Transverse colon (tissue), 4 donors: ENCODE measurements at regions not wholly inside any gene's neighbourhood (a gene's known extent, or its start where the extent isn't known, plus 50 kb on each side); places are given as distances from the start of the nearest gene placed in this dataset.

Experiments used
- DNase-seq: peaks from one replicate; pipeline ENCODE4 v3.0.0-alpha.2; 2019
- H3K27ac ChIP-seq, 4 donors: fragments of 200-600 bp; sonication (generic); 2 replicates each; pipeline ENCODE4 v1.5.1; 2016 to 2018; ENCODE audit warnings: inconsistent platforms in 4 of 4
- H3K27me3 ChIP-seq: fragments of 200-600 bp; sonication (generic); 2 replicates; pipeline ENCODE4 v1.5.1; 2017; ENCODE audit warnings: inconsistent platforms
- H3K36me3 ChIP-seq, 4 donors: fragments of 200-600 bp; sonication (generic); 2 replicates each; pipeline ENCODE4 v1.5.1; 2017 to 2019; ENCODE audit warnings: inconsistent platforms in 4 of 4
- H3K4me1 ChIP-seq, 4 donors: fragments of 200-600 bp; sonication (generic); 2 replicates each; pipeline ENCODE4 v1.5.1; 2017 to 2020; ENCODE audit warnings: inconsistent platforms in 4 of 4
- H3K4me3 ChIP-seq, 4 donors: fragments of 200-600 bp; sonication (generic); 1 replicate in 1 of 4; 2 replicates in 3 of 4; pipeline versions ENCODE4 v1.5.1 to v1.6.1; 2017 to 2019; ENCODE audit warnings: inconsistent platforms in 4 of 4
- H3K9me3 ChIP-seq, 2 donors: fragments of 200-600 bp; sonication (generic); 2 replicates each; pipeline ENCODE4 v1.5.1; 2017 to 2019; ENCODE audit warnings: inconsistent platforms in 2 of 2
- CTCF ChIP-seq, 5 experiments: fragments of 200-600 bp in 3 of 5; fragments of 450-650 bp in 2 of 5; sonication (generic) in 3 of 5; IDR thresholded peaks; 1 replicate in 2 of 5; 2 replicates in 3 of 5; pipeline ENCODE4 v1.5.1; 2016 to 2017; ENCODE audit warnings: antibody characterized with exemption in 5 of 5, inconsistent platforms in 3 of 5, mild to moderate bottlenecking in 2 of 5, moderate library complexity in 1 of 5
- EP300 ChIP-seq: sonication (generic); formaldehyde crosslinking; IDR thresholded peaks from one replicate; pipeline ENCODE4 v1.6.1; 2017; ENCODE audit warnings: antibody characterized with exemption, low read depth
- POLR2A ChIP-seq: fragments of 450-650 bp; IDR thresholded peaks from one replicate; pipeline ENCODE4 v1.6.1; 2016; ENCODE audit warnings: antibody characterized with exemption, mild to moderate bottlenecking, moderate library complexity
- POLR2AphosphoS5 ChIP-seq, 3 donors: sonication (generic); formaldehyde crosslinking; IDR thresholded peaks; one replicate each; pipeline ENCODE4 v1.6.1; 2016; ENCODE audit warnings: antibody characterized with exemption in 3 of 3
- WGBS, 2 donors: methylation state at CpG; one replicate each; pipeline ENCODE4 v1.1.5; 2018; ENCODE audit warnings: low coverage in 1 of 2; 5-methylcytosine and 5-hydroxymethylcytosine counted together
- in situ Hi-C, 4 donors: fragments of 200-750 bp; cut with MboI; loops; one replicate each; pipeline versions ENCODE4 v1.15.0 to v1.15.1; 2017; ENCODE audit warnings: low sequenced_read_pairs in 3 of 4, low pct_ligation_motif_present in 1 of 4, low pct_unique_long_range_greater_than_20kb in 1 of 4
- intact Hi-C: fragments of 100-400 bp; cut with DNase I; formaldehyde crosslinking; loops from one replicate; pipeline ENCODE4 v1.15.1; 2023; ENCODE audit warnings: low total_unique reads

GRCh38 chr2:145623136-145623535 is 1103.2 kb upstream of the ZEB2 start:
- intact Hi-C loops (no loop called here), in situ Hi-C loops (no loop called here)
- WGBS, 2 donors = 68 to 76% methylated on average over 3 of the region's 3 CpGs
- H3K9me3 ChIP-seq = no peaks in the 10 kb centered on the region
- no peak overlapping the region for H3K27ac ChIP-seq
- no peak for TF ChIP-seq POLR2A
- no peak for TF ChIP-seq POLR2AphosphoS5 (IDR thresholded peaks at IDR 0.05)
- no peak for TF ChIP-seq CTCF (IDR thresholded peaks at IDR 0.05)
- TF ChIP-seq EP300 = no peak
- no peaks in the 10 kb centered on the region for H3K4me1 ChIP-seq
- no peaks in the 10 kb centered on the region for H3K27me3 ChIP-seq
- no peak overlapping the region for H3K4me3 ChIP-seq
- no peak for DNase-seq
- H3K36me3 ChIP-seq = no peaks in the 10 kb centered on the region

GRCh38 chr2:145622285-145622684 is 1102.4 kb upstream of the ZEB2 start:
- Histone ChIP-seq H3K27ac (no peak overlapping the region), H3K9me3 (no peaks in the 10 kb centered on the region), H3K4me1 (no peaks in the 10 kb centered on the region), H3K36me3 (no peaks in the 10 kb centered on the region), H3K27me3 (no peaks in the 10 kb centered on the region), H3K4me3 (no peak overlapping the region)
- in situ Hi-C loops (no loop called here), intact Hi-C loops (no loop called here)
- no peak for DNase-seq
- TF ChIP-seq POLR2AphosphoS5 (IDR thresholded peaks at IDR 0.05) (no peak), EP300 (no peak), POLR2A (no peak), CTCF (IDR thresholded peaks at IDR 0.05) (no peak)
- WGBS, 2 donors = 67 to 72% methylated on average over 2 of the region's 2 CpGs

GRCh38 chr2:145617906-145618305 is 1098.0 kb upstream of the ZEB2 start:
- Histone ChIP-seq H3K9me3 (no peaks in the 10 kb centered on the region), H3K36me3 (no peaks in the 10 kb centered on the region), H3K4me3 (no peak overlapping the region), H3K27ac (no peak overlapping the region), H3K4me1 (no peaks in the 10 kb centered on the region), H3K27me3 (no peaks in the 10 kb centered on the region)
- 47 to 62% methylated on average over 2 of the region's 2 CpGs for WGBS, 2 donors
- intact Hi-C loops = no loop called here
- no peak for DNase-seq
- TF ChIP-seq POLR2A = no peak
- no peak for TF ChIP-seq CTCF (IDR thresholded peaks at IDR 0.05)
- no peak for TF ChIP-seq POLR2AphosphoS5 (IDR thresholded peaks at IDR 0.05)
- TF ChIP-seq EP300 = no peak
- in situ Hi-C loops = no loop called here

- WGBS, 2 donors = 62 to 71% methylated on average over 1 of the region's 1 CpG
- in situ Hi-C loops = no loop called here
- DNase-seq = no peak
- Histone ChIP-seq H3K4me1 (no peaks in the 10 kb centered on the region), H3K9me3 (no peaks in the 10 kb centered on the region), H3K27me3 (no peaks in the 10 kb centered on the region), H3K4me3 (no peak overlapping the region), H3K27ac (no peak overlapping the region), H3K36me3 (no peaks in the 10 kb centered on the region)
- intact Hi-C loops = no loop called here
- no peak for TF ChIP-seq EP300
- TF ChIP-seq POLR2AphosphoS5 (IDR thresholded peaks at IDR 0.05) = no peak
- TF ChIP-seq CTCF (IDR thresholded peaks at IDR 0.05) = no peak
- no peak for TF ChIP-seq POLR2A
Observed at GRCh38 chr2:145617420-145617819, 1097.5 kb upstream of the ZEB2 start.
